Endothelial cell of umbilical vein (primary cell): ENCODE measurements at regions not wholly inside any gene's neighbourhood (a gene's known extent, or its start where the extent isn't known, plus 50 kb on each side); places are given as distances from the start of the nearest gene placed in this dataset.

Experiments
- BruUV-seq: library from RNA; stranded (reverse); fragments of 400-500 nt; replicated peaks from 2 replicates; lab custom pipeline; 2021; lab: Mats Ljungman, UMichigan
- CTCF ChIA-PET: fragments of 300-600, 350-600 bp; sonication (Branson Sonifier 250); formaldehyde crosslinking; loops from one replicate; lab custom pipeline; 2021; ENCODE audit warnings: antibody characterized with exemption, inconsistent platforms; lab: Charles Lee
- POLR2A ChIA-PET: fragments of 300-600, 350-600 bp; sonication (Branson Sonifier 250); formaldehyde crosslinking; loops from one replicate; lab custom pipeline; 2021; ENCODE audit warnings: antibody characterized with exemption, inconsistent platforms; lab: Charles Lee
- DNase-seq: peaks from one replicate; pipeline ENCODE4 v3.0.0-alpha.2; 2011; ENCODE audit warnings: low read depth, low spot score
- FAIRE-seq: peaks from 2 replicates; lab custom pipeline; 2011; peaks lifted over from hg19 to GRCh38; lab: Jason Lieb, UNC
- H2AFZ ChIP-seq: 2 replicates; pipeline ENCODE4 v1.6.0; 2012; ENCODE audit warnings: low read depth, low read length, control low read depth, inconsistent platforms
- H3K27ac ChIP-seq: 2 replicates; pipeline ENCODE4 v1.5.1; 2011; ENCODE audit warnings: low read depth, mild to moderate bottlenecking, control low read depth, low read length, moderate library complexity; ENCODE audit not compliant: insufficient read depth
- H3K27me3 ChIP-seq, 2 experiments: 2 replicates each; pipeline versions ENCODE4 v1.6.0 to v1.6.1; 2011; ENCODE audit warnings: low read length in 2 of 2, mixed read lengths in 1 of 2; ENCODE audit not compliant: control insufficient read depth in 2 of 2, insufficient read depth in 2 of 2
- H3K36me3 ChIP-seq, 2 experiments: 2 replicates in 1 of 2; 3 replicates in 1 of 2; pipeline ENCODE4 v1.5.1; 2011; ENCODE audit warnings: low read length in 2 of 2, mild to moderate bottlenecking in 1 of 2, moderate library complexity in 1 of 2; ENCODE audit not compliant: control insufficient read depth in 2 of 2, insufficient read depth in 2 of 2; ENCODE audit errors: extremely low read depth in 1 of 2
- H3K4me1 ChIP-seq: 3 replicates; pipeline ENCODE4 v1.5.1; 2011; ENCODE audit warnings: mild to moderate bottlenecking, low read length; ENCODE audit not compliant: control insufficient read depth, insufficient read depth; ENCODE audit errors: extremely low read depth
- H3K4me2 ChIP-seq: 2 replicates; pipeline ENCODE4 v1.6.1; 2011; ENCODE audit warnings: low read length, control low read depth, mixed read lengths; ENCODE audit not compliant: insufficient read depth
- H3K4me3 ChIP-seq, 3 experiments: fragments of 200-600 bp in 1 of 3; sonication (generic), shearing (Covaris generic) in 1 of 3; replicated peaks in 1 of 3; 2 replicates each; pipeline ENCODE4 v1.5.1; 2011 to 2016; ENCODE audit warnings: control low read depth in 3 of 3, low read length in 3 of 3, mild to moderate bottlenecking in 2 of 3, inconsistent platforms in 1 of 3, low read depth in 1 of 3, moderate library complexity in 1 of 3; ENCODE audit not compliant: insufficient read depth in 1 of 3
- H3K79me2 ChIP-seq: 2 replicates; pipeline ENCODE4 v1.6.0; 2012; ENCODE audit warnings: low read length, inconsistent platforms; ENCODE audit not compliant: control insufficient read depth, insufficient read depth
- H3K9ac ChIP-seq: replicated peaks from 2 replicates; pipeline ENCODE3; 2011; ENCODE audit warnings: low read length, control low read depth; ENCODE audit not compliant: insufficient read depth; ENCODE audit errors: extremely low read depth
- H3K9me1 ChIP-seq: replicated peaks from 3 replicates; pipeline ENCODE4 v1.6.0; 2011; ENCODE audit warnings: mild to moderate bottlenecking, low read length; ENCODE audit not compliant: control insufficient read depth, insufficient read depth; ENCODE audit errors: extremely low read depth
- H3K9me3 ChIP-seq: replicated peaks from 2 replicates; pipeline ENCODE4 v1.5.1; 2012; ENCODE audit warnings: low read length, inconsistent platforms; ENCODE audit not compliant: control insufficient read depth, insufficient read depth
- H4K20me1 ChIP-seq: replicated peaks from 2 replicates; pipeline ENCODE3; 2011; ENCODE audit warnings: mild to moderate bottlenecking, low read length; ENCODE audit not compliant: control insufficient read depth, insufficient read depth; ENCODE audit errors: extremely low read depth
- EZH2 ChIP-seq: IDR thresholded peaks from 2 replicates; pipeline ENCODE4 v1.6.1; 2012; ENCODE audit warnings: borderline replicate concordance, low read depth, mild to moderate bottlenecking, moderate library complexity, low read length, inconsistent platforms; ENCODE audit not compliant: severe bottlenecking
- FOS ChIP-seq: IDR thresholded peaks from 2 replicates; pipeline ENCODE4 v1.6.1; 2011; ENCODE audit warnings: mild to moderate bottlenecking, low read length, moderate library complexity, borderline replicate concordance; ENCODE audit not compliant: insufficient read depth
- GATA2 ChIP-seq: IDR thresholded peaks from 2 replicates; pipeline ENCODE4 v1.7.0; 2011; ENCODE audit warnings: low read depth, mild to moderate bottlenecking, moderate library complexity, mixed read lengths, low read length; ENCODE audit not compliant: insufficient read length, insufficient read depth
- JUN ChIP-seq: IDR thresholded peaks from 2 replicates; pipeline ENCODE4 v1.6.1; 2011; ENCODE audit warnings: borderline replicate concordance, low read depth; ENCODE audit not compliant: insufficient read length, insufficient read depth
- MYC ChIP-seq: IDR thresholded peaks from one replicate; pipeline ENCODE4 v1.6.1; 2011; ENCODE audit warnings: mild to moderate bottlenecking, low read depth, low read length
- POLR2AphosphoS5 ChIP-seq: IDR thresholded peaks from 2 replicates; pipeline ENCODE4 v1.6.1; 2012; ENCODE audit warnings: low read depth, mild to moderate bottlenecking, control low read depth, low read length, moderate library complexity; ENCODE audit not compliant: insufficient read depth
- dilution Hi-C: fragments of 300-500 bp; cut with MboI; formaldehyde crosslinking; loops from one replicate; pipeline ENCODE4 v1.15.0; 2019; ENCODE audit warnings: low sequenced_read_pairs; ENCODE audit not compliant: extremely low pct_ligation_motif_present
- intact Hi-C: fragments of 100-400 bp; cut with micrococcal nuclease; formaldehyde crosslinking; loops from one replicate; pipeline ENCODE4 v1.10.0; 2022
- TF ChIP-seq, protein P1 (sequence below): IDR thresholded peaks from 2 replicates; pipeline ENCODE4 v1.6.1; 2011; ENCODE audit not compliant: insufficient read depth, insufficient read length
- TF ChIP-seq, protein P2 (sequence below), 2 donors: IDR thresholded peaks; 1 replicate in 1 of 2; 2 replicates in 1 of 2; pipeline ENCODE4 v1.5.1; 2011; ENCODE audit warnings: low read length in 2 of 2, mild to moderate bottlenecking in 2 of 2, moderate library complexity in 2 of 2, control low read depth in 1 of 2, inconsistent platforms in 1 of 2, low read depth in 1 of 2; ENCODE audit not compliant: insufficient read depth in 1 of 2; ENCODE audit errors: extremely low read depth in 1 of 2

DNA sequence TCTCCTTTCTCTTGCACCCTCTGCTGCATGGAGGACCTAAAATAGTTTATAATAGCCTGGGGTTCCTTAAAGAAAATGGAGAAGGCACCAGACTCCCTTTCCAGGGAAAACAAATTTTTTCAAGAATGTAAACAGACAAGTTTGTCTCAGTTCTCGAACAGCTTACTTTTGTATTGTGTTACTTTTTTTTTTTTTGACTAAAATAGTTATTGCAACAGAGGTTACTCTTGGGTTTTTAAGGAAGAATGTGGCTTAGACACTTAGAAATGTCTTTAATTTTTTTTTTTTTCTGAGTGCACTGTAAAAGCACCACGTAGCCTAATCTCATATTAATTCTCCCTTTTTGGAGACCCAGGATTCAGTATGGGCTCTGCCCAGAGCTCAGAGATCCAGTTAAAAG, 148.7 kb upstream of the CARMIL1 start:
- Histone ChIP-seq H3K4me1 (no peaks in the 10 kb centered on the region), H3K9ac (no peak overlapping the region), H4K20me1 (no peaks in the 10 kb centered on the region), H3K4me3 (no peak overlapping the region), H3K9me1 (no peaks in the 10 kb centered on the region), H3K27ac (no peak overlapping the region), H3K27me3 (no peaks in the 10 kb centered on the region), H3K4me2 (no peak overlapping the region), H3K9me3 (no peaks in the 10 kb centered on the region), H2AFZ (no peak overlapping the region), H3K79me2 (no peaks in the 10 kb centered on the region), H3K36me3 (no peaks in the 10 kb centered on the region)
- DNase-seq = no peak
- FAIRE-seq = no peak
- intact Hi-C loops = no loop called here
- no TSS peak for BruUV-seq
- dilution Hi-C loops = no loop called here
- no peak for TF ChIP-seq POLR2AphosphoS5
- TF ChIP-seq MYC = no peak
- TF ChIP-seq, protein P1, sequence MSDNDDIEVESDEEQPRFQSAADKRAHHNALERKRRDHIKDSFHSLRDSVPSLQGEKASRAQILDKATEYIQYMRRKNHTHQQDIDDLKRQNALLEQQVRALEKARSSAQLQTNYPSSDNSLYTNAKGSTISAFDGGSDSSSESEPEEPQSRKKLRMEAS = no peak
- ChIA-PET POLR2A (interaction anchor here (0.6 to 0.8 kb wide), 2 partner anchors 428 to 473 kb away, joined by 3 to 8 read pairs; no protein-coding TSS in a partner anchor), CTCF (interaction anchor here (0.6 to 1.4 kb wide), 3 partner anchors 8 to 140 kb away, joined by 3 to 4 read pairs (median 3); no protein-coding TSS in a partner anchor)

DNA sequence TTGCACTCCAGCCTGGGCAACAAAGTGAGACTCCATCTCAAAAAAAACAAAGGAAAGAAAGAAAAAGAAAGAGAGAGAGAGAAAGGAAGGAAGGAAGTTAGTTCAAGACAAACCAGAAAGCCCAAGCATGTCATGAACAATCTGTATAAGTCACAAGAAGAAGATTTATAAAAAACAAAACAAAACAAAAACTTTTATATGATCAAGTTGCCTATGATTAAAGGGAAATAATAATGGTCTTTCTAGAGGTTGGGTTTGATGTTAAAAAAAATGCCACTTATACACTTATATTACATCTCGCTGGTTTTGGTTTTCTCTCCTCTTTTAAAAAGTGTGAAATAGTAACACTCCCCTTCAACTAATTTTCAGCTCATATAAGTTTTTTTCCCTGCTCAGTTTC, 146.2 kb upstream of the CARMIL1 start:
- no peak for FAIRE-seq

More for the DNA sequence above, 146.2 kb upstream of the CARMIL1 start:
- intact Hi-C loops = no loop called here
- no peaks in the 10 kb centered on the region for H3K36me3 ChIP-seq
- H3K4me2 ChIP-seq = no peak overlapping the region
- no peaks in the 10 kb centered on the region for H3K79me2 ChIP-seq
- H3K27ac ChIP-seq = no peak overlapping the region
- no peak for TF ChIP-seq JUN
- TF ChIP-seq, protein P2, sequence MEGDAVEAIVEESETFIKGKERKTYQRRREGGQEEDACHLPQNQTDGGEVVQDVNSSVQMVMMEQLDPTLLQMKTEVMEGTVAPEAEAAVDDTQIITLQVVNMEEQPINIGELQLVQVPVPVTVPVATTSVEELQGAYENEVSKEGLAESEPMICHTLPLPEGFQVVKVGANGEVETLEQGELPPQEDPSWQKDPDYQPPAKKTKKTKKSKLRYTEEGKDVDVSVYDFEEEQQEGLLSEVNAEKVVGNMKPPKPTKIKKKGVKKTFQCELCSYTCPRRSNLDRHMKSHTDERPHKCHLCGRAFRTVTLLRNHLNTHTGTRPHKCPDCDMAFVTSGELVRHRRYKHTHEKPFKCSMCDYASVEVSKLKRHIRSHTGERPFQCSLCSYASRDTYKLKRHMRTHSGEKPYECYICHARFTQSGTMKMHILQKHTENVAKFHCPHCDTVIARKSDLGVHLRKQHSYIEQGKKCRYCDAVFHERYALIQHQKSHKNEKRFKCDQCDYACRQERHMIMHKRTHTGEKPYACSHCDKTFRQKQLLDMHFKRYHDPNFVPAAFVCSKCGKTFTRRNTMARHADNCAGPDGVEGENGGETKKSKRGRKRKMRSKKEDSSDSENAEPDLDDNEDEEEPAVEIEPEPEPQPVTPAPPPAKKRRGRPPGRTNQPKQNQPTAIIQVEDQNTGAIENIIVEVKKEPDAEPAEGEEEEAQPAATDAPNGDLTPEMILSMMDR (IDR thresholded peaks at IDR 0.05; ENCODE audit: extremely low read depth in 1 of 2, insufficient read depth in 1 of 2, low read depth in 1 of 2, low read length in 2 of 2) = no peak
- TF ChIP-seq GATA2 = no peak
- TF ChIP-seq EZH2 = no peak
- TF ChIP-seq, protein P1 = no peak
- TF ChIP-seq POLR2AphosphoS5 = no peak
- TF ChIP-seq FOS = no peak
- no peak overlapping the region for H2AFZ ChIP-seq
- no peaks in the 10 kb centered on the region for H4K20me1 ChIP-seq
- no peaks in the 10 kb centered on the region for H3K9me1 ChIP-seq
- no peak for DNase-seq
- no peaks in the 10 kb centered on the region for H3K27me3 ChIP-seq
- ChIA-PET POLR2A (no interaction called here), CTCF (no interaction called here)
- H3K4me3 ChIP-seq = no peak overlapping the region
- no TSS peak for BruUV-seq
- H3K9me3 ChIP-seq = no peaks in the 10 kb centered on the region
- dilution Hi-C loops = no loop called here
- H3K4me1 ChIP-seq = peaks cover 5% of the 10 kb centered on the region
- no peak overlapping the region for H3K9ac ChIP-seq
